Stomach (tissue), 4 donors: ENCODE measurements at regions not wholly inside any gene's neighbourhood (a gene's known extent, or its start where the extent isn't known, plus 50 kb on each side); places are given as distances from the start of the nearest gene placed in this dataset.

Experiments
- POLR2A ChIP-seq, 4 donors: fragments of 450-650 bp; IDR thresholded peaks; one replicate each; pipeline ENCODE4 v1.6.1; 2016; ENCODE audit warnings: antibody characterized with exemption in 4 of 4, control low read depth in 2 of 4, mild to moderate bottlenecking in 1 of 4, moderate library complexity in 1 of 4
- POLR2AphosphoS5 ChIP-seq, 3 donors: sonication (generic); formaldehyde crosslinking; IDR thresholded peaks; one replicate each; pipeline ENCODE4 v1.6.1; 2016; ENCODE audit warnings: antibody characterized with exemption in 3 of 3
- TF ChIP-seq, protein P1 (sequence below), 7 experiments: fragments of 450-650 bp in 4 of 7; fragments of 200-600 bp in 3 of 7; sonication (generic) in 3 of 7; IDR thresholded peaks; one replicate each; pipeline ENCODE4 v1.5.1; 2016 to 2019; ENCODE audit warnings: antibody characterized with exemption in 7 of 7, control low read depth in 2 of 7, mild to moderate bottlenecking in 1 of 7

DNA sequence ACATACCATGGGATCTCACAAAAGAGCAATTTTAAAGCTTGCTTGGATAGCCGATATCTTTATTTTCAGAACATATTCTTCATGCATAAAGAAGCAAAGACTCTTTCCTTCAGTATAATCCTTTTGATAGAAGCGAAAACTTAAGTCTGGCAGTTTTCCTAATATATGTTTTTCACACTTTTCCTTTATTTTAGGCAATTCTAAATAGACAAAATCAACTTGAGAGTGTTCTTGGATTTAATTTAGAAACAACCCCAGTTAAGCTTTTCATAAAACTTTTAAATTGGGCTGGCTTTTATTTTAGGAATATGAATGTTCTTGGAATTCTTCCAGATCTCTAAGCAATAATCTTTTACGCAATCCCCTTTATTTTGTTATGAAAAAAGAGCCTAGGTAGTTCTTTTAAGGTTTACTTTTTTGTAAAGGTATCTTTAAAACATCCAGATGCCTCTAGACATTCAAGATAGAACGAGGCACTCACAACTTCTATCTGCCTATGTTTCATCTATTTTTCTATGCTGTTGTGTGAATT lies 51.5 kb upstream of the HSPB3 start:
- no peak for TF ChIP-seq POLR2A (IDR thresholded peaks at IDR 0.05)
- TF ChIP-seq, protein P1, sequence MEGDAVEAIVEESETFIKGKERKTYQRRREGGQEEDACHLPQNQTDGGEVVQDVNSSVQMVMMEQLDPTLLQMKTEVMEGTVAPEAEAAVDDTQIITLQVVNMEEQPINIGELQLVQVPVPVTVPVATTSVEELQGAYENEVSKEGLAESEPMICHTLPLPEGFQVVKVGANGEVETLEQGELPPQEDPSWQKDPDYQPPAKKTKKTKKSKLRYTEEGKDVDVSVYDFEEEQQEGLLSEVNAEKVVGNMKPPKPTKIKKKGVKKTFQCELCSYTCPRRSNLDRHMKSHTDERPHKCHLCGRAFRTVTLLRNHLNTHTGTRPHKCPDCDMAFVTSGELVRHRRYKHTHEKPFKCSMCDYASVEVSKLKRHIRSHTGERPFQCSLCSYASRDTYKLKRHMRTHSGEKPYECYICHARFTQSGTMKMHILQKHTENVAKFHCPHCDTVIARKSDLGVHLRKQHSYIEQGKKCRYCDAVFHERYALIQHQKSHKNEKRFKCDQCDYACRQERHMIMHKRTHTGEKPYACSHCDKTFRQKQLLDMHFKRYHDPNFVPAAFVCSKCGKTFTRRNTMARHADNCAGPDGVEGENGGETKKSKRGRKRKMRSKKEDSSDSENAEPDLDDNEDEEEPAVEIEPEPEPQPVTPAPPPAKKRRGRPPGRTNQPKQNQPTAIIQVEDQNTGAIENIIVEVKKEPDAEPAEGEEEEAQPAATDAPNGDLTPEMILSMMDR (IDR thresholded peaks at IDR 0.05): no peak
- no peak for TF ChIP-seq POLR2AphosphoS5 (IDR thresholded peaks at IDR 0.05)
